Esophagus (tissue), 2 donors: ENCODE measurements at regions not wholly inside any gene's neighbourhood (a gene's known extent, or its start where the extent isn't known, plus 50 kb on each side); places are given as distances from the start of the nearest gene placed in this dataset.
"Not testable (repeated sequence)": the region's sequence is repeated elsewhere in the genome, so short reads cannot be mapped to it uniquely, and the experiment has no call there.

Source experiments
- H3K27ac ChIP-seq, 2 donors: one replicate each; pipeline ENCODE4 v1.5.1; 2013; ENCODE audit warnings: low read depth in 2 of 2, mild to moderate bottlenecking in 2 of 2, inconsistent platforms in 1 of 2, low read length in 1 of 2, moderate library complexity in 1 of 2
- H3K27me3 ChIP-seq, 2 donors: one replicate each; pipeline ENCODE4 v1.6.1; 2013; ENCODE audit warnings: low read length in 2 of 2, control low read depth in 1 of 2, mild to moderate bottlenecking in 1 of 2; ENCODE audit not compliant: insufficient read depth in 2 of 2, control insufficient read depth in 1 of 2
- H3K36me3 ChIP-seq, 2 donors: one replicate each; pipeline ENCODE4 v1.6.1; 2013; ENCODE audit warnings: low read length in 1 of 2; ENCODE audit not compliant: control insufficient read depth in 2 of 2, insufficient read depth in 2 of 2
- H3K4me1 ChIP-seq, 2 donors: one replicate each; pipeline ENCODE4 v1.6.1; 2013; ENCODE audit warnings: low read length in 1 of 2; ENCODE audit not compliant: control insufficient read depth in 2 of 2, insufficient read depth in 2 of 2
- H3K4me3 ChIP-seq, 2 donors: one replicate each; pipeline ENCODE4 v1.5.1; 2013; ENCODE audit warnings: low read length in 2 of 2, mild to moderate bottlenecking in 2 of 2, low read depth in 1 of 2, moderate library complexity in 1 of 2
- H3K9me3 ChIP-seq, 2 donors: one replicate each; pipeline ENCODE4 v1.6.1; 2013; ENCODE audit warnings: mild to moderate bottlenecking in 2 of 2, low read depth in 1 of 2, low read length in 1 of 2, moderate library complexity in 1 of 2; ENCODE audit not compliant: control insufficient read depth in 2 of 2, insufficient read depth in 1 of 2
- WGBS, 2 donors: extraction: QIAGEN DNeasy Blood & Tissue Kit; methylation state at CpG; one replicate each; pipeline ENCODE4 v1.1.7; 2013; 5-methylcytosine and 5-hydroxymethylcytosine counted together
- donor health status: healthy with polysubstance abuse.
- donor health status: Bipolar disorder and iron deficiency.

- not testable (repeated sequence) for H3K4me1 ChIP-seq, H3K27ac ChIP-seq, H3K36me3 ChIP-seq, H3K4me3 ChIP-seq, H3K9me3 ChIP-seq, H3K27me3 ChIP-seq
- 92 to 98% methylated on average over 3 of the region's 3 CpGs for WGBS, 2 donors
These were observed 109.5 kb upstream of the PELI2 start for GRCh38 chr14:56008661-56009060.

DNA sequence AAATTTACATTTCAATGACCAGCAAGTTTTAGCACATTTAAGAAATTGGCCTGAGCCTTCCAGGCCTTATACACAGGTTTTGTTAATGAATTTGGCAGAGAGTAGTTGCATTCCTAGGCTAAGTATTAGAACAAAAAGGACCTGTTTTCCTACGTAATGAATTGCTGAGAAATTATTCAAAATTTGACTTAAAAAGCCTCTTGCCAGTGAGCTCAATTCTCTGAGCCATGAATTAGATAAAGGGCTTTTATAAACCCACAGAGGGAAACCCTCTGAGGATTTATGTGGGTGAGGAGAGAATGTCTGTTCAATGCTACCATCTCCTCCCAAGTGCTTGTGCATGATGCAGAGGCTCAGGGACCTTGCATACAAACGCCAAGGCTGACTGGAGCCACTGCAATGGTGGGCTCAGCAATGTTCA is 94.5 kb upstream of the PELI2 start:
- Histone ChIP-seq H3K4me3 (no peak overlapping the region), H3K4me1 (no peaks in the 10 kb centered on the region), H3K27me3 (no peaks in the 10 kb centered on the region), H3K9me3 (no peaks in the 10 kb centered on the region), H3K36me3 (no peaks in the 10 kb centered on the region), H3K27ac (no peak overlapping the region)
- WGBS, 2 donors: 75 to 78% methylated on average over 2 of the region's 2 CpGs

GRCh38 chr14:56025191-56025590 is 93.0 kb upstream of the PELI2 start:
- no peaks in the 10 kb centered on the region for H3K27me3 ChIP-seq
- 66 to 68% methylated on average over 3 of the region's 3 CpGs for WGBS, 2 donors
- no peak overlapping the region for H3K4me3 ChIP-seq

GRCh38 chr14:56026506-56026905 is 91.7 kb upstream of the PELI2 start:
- WGBS, 2 donors: 38 to 88% methylated on average over 1 of the region's 1 CpG
- no peaks in the 10 kb centered on the region for H3K36me3 ChIP-seq
- no peaks in the 10 kb centered on the region for H3K27me3 ChIP-seq
- no peak overlapping the region for H3K4me3 ChIP-seq
- no peaks in the 10 kb centered on the region for H3K9me3 ChIP-seq
- no peaks in the 10 kb centered on the region for H3K4me1 ChIP-seq
- H3K27ac ChIP-seq: no peak overlapping the region

More at GRCh38 chr14:56025191-56025590, 93.0 kb upstream of the PELI2 start:
- Histone ChIP-seq H3K36me3 (no peaks in the 10 kb centered on the region), H3K27ac (no peak overlapping the region), H3K9me3 (no peaks in the 10 kb centered on the region), H3K4me1 (no peaks in the 10 kb centered on the region)

- no peaks in the 10 kb centered on the region for H3K9me3 ChIP-seq
- H3K4me3 ChIP-seq: no peak overlapping the region
- no peak overlapping the region for H3K27ac ChIP-seq
- H3K36me3 ChIP-seq: no peaks in the 10 kb centered on the region
- H3K27me3 ChIP-seq: no peaks in the 10 kb centered on the region
- WGBS, 2 donors: 88% methylated on average over 1 of the region's 1 CpG
- H3K4me1 ChIP-seq: no peaks in the 10 kb centered on the region
These were observed 90.8 kb upstream of the PELI2 start for GRCh38 chr14:56027421-56027820.

DNA sequence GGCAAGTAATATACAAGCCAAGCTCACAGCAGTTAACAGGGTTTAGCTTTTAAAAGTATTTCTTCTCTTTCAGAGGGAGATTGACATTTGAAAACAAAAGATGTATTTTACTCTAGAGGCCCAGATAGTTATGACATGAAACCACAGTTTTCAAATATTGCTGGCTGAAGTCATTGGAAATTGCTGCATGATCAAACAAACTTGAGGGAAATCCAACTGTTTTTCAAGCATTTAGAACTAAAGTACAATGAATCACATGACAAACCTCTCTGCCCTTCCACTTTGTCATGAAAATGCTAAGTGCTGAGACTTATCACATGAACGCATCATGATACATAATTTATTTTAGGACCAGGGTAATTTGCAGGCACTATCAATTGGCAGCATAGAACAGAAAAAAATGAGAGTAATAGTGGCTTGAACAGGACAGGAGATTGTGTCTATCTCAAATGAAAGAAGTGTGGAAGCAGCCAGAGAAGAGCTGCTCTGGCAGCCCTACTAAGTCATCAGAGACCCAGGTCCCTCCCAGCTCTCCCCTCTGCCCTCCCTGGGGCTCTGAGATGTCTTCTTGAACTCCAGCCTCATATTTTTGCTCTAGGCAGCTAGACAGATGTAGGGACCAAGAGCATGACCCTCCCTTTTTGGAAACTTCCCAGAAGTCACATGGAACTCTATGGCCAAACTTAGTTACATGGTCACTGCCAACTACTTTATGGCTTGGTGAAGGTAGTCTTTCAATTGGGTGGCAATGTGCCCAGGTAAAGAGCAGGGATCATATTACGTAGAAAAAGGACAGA is 90.1 kb upstream of the PELI2 start:
- Histone ChIP-seq H3K4me3 (no peak overlapping the region), H3K4me1 (no peaks in the 10 kb centered on the region), H3K36me3 (no peaks in the 10 kb centered on the region), H3K27ac (no peak overlapping the region), H3K27me3 (no peaks in the 10 kb centered on the region), H3K9me3 (no peaks in the 10 kb centered on the region)
- 63 to 67% methylated on average over 2 of the region's 2 CpGs for WGBS, 2 donors

DNA sequence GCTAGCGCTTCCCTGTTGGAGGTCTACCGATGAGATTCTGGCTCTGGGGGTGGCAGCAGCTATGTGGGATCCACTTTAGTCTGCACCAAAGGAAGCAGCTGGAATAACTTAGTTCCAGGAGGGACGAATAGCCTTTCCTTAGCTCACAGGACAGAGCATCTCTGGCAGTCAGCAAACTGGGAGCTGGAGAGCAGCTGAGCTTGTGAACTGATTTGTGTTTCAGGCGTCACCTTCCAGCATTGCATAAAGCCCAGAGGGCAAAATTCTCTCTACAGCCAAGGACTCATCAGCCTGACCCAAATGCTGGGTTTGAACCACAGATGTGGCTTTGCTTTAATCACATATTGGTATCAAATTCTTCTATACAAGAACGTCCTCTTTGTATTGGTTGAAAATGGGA is 81.9 kb upstream of the PELI2 start:
- Histone ChIP-seq H3K4me3 (no peak overlapping the region), H3K9me3 (no peaks in the 10 kb centered on the region), H3K27ac (no peak overlapping the region), H3K4me1 (no peaks in the 10 kb centered on the region), H3K36me3 (no peaks in the 10 kb centered on the region), H3K27me3 (peaks cover 0 to 2% of the 10 kb centered on the region in 2 donors)
- 82 to 84% methylated on average over 5 of the region's 5 CpGs for WGBS, 2 donors

DNA sequence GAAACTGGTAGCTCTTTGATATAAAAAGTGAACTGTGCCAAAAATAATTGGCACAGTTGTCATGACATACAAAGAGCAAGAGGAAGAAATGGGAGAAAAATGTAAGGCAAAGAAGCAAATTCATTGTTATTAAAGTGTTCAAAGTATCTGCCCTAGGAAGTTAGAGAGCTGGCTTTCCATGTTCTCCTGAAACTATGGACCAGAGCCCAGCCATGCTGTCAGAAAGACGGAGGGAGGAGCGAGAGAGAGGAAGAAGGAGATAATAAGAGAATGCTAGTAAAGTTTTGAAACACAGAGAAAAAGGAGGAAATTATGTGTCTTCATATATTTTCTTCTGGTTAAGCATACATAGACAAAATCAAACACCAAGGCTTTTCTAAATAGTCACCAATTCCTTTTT is 78.1 kb upstream of the PELI2 start:
- peaks cover 0 to 2% of the 10 kb centered on the region in 2 donors for H3K27me3 ChIP-seq
- WGBS, 2 donors: 38 to 47% methylated on average over 2 of the region's 2 CpGs
- H3K4me3 ChIP-seq: no peak overlapping the region
- no peaks in the 10 kb centered on the region for H3K4me1 ChIP-seq
- no peak overlapping the region for H3K27ac ChIP-seq
- no peaks in the 10 kb centered on the region for H3K9me3 ChIP-seq
- H3K36me3 ChIP-seq: no peaks in the 10 kb centered on the region

DNA sequence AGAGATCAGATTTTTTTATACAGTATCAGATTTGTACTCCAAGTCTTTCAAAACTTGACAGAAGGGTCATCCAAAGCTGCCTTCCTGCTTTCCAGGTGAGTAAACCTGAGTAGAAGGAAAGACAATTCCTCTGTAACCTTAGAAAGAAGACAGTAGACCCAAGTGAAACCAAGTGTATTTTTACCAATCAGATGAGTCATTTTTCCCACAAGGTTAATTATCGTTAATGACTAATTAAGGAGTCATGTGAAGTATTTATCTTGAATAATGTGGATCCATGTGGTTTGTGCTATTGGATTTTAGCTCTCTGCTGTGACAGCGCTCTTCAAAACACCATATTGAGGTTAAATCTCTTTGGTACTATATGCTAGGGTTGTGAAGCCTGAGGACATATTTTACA is 74.0 kb upstream of the PELI2 start:
- Histone ChIP-seq H3K27me3 (no peaks in the 10 kb centered on the region), H3K9me3 (no peaks in the 10 kb centered on the region), H3K27ac (no peak overlapping the region), H3K4me3 (no peak overlapping the region), H3K4me1 (no peaks in the 10 kb centered on the region), H3K36me3 (no peaks in the 10 kb centered on the region)
- WGBS, 2 donors: 86% methylated on average over 2 of the region's 2 CpGs

GRCh38 chr14:56046546-56046945 is 71.7 kb upstream of the PELI2 start:
- H3K4me1 ChIP-seq: no peaks in the 10 kb centered on the region
- no peak overlapping the region for H3K27ac ChIP-seq
- no peak overlapping the region for H3K4me3 ChIP-seq
- 75 to 76% methylated on average over 1 of the region's 1 CpG for WGBS, 2 donors
- no peaks in the 10 kb centered on the region for H3K36me3 ChIP-seq
- no peaks in the 10 kb centered on the region for H3K9me3 ChIP-seq
- H3K27me3 ChIP-seq: peaks cover 0 to 2% of the 10 kb centered on the region in 2 donors
